ENCODE measurements at regions not wholly inside any gene's neighbourhood (a gene's known extent, or its start where the extent isn't known, plus 50 kb on each side); places are given as distances from the start of the nearest gene placed in this dataset.
"Not testable (repeated sequence)": the region's sequence is repeated elsewhere in the genome, so short reads cannot be mapped to it uniquely, and the experiment has no call there.

- Histone ChIP-seq H3K36me3 (ENCODE audit: insufficient read depth, low read length) (no peaks in the 10 kb centered on the region), H3K27me3 (ENCODE audit: insufficient read depth, low read length, poor library complexity, severe bottlenecking) (no peaks in the 10 kb centered on the region), H3K4me1 (ENCODE audit: insufficient read depth, low read length) (no peaks in the 10 kb centered on the region), H3K4me3 (ENCODE audit: low read length) (no peak overlapping the region), H3K9me3 (ENCODE audit: low read length) (no peaks in the 10 kb centered on the region), H3K27ac (ENCODE audit: low read depth, low read length) (no peak overlapping the region)
- H3K27ac Mint-ChIP-seq = no peak overlapping the region
- POLR2A ChIA-PET = no interaction called here
- no peaks in the 10 kb centered on the region for H3K4me1 Mint-ChIP-seq
- H3K9me3 Mint-ChIP-seq = peaks cover 7 to 36% (median 17%) of the 10 kb centered on the region in 5 donors
- no peaks in the 10 kb centered on the region for H3K36me3 Mint-ChIP-seq
- H3K4me3 Mint-ChIP-seq = no peak overlapping the region
- CTCF ChIA-PET = interaction anchor here (1.5 kb wide), 1 partner anchor 8 kb away, joined by 4 read pairs; no protein-coding TSS in a partner anchor
- no peaks in the 10 kb centered on the region for H3K27me3 Mint-ChIP-seq
- no peak for DNase-seq
These were observed 80.4 kb upstream of the PCSK5 start for GRCh38 chr9:75810063-75810462.

- H3K27me3 ChIP-seq (ENCODE audit: insufficient read depth, low read length, poor library complexity, severe bottlenecking) = no peaks in the 10 kb centered on the region
- ChIA-PET CTCF (no interaction called here), POLR2A (no interaction called here)
- Mint-ChIP-seq H3K27ac (no peak overlapping the region), H3K27me3 (no peaks in the 10 kb centered on the region), H3K9me3 (peaks cover 9 to 38% (median 18%) of the 10 kb centered on the region in 5 donors), H3K4me3 (no peak overlapping the region), H3K36me3 (no peaks in the 10 kb centered on the region), H3K4me1 (no peaks in the 10 kb centered on the region)
- DNase-seq = no peak
- H3K9me3 ChIP-seq (ENCODE audit: low read length) = no peaks in the 10 kb centered on the region
- H3K27ac ChIP-seq (ENCODE audit: low read depth, low read length) = no peak overlapping the region
- no peaks in the 10 kb centered on the region for H3K36me3 ChIP-seq (ENCODE audit: insufficient read depth, low read length)
- no peaks in the 10 kb centered on the region for H3K4me1 ChIP-seq (ENCODE audit: insufficient read depth, low read length)
- H3K4me3 ChIP-seq (ENCODE audit: low read length) = no peak overlapping the region
These were observed 78.8 kb upstream of the PCSK5 start for GRCh38 chr9:75811692-75812091.

GRCh38 chr9:75812141-75812540 lies 78.3 kb upstream of the PCSK5 start:
- DNase-seq = no peak
- CTCF ChIA-PET = no interaction called here
- H3K4me1 Mint-ChIP-seq = no peaks in the 10 kb centered on the region
- Histone ChIP-seq H3K27ac (ENCODE audit: low read depth, low read length) (no peak overlapping the region), H3K4me1 (ENCODE audit: insufficient read depth, low read length) (no peaks in the 10 kb centered on the region), H3K9me3 (ENCODE audit: low read length) (no peaks in the 10 kb centered on the region), H3K27me3 (ENCODE audit: insufficient read depth, low read length, poor library complexity, severe bottlenecking) (no peaks in the 10 kb centered on the region), H3K36me3 (ENCODE audit: insufficient read depth, low read length) (no peaks in the 10 kb centered on the region), H3K4me3 (ENCODE audit: low read length) (no peak overlapping the region)
- H3K9me3 Mint-ChIP-seq = peaks cover 9 to 38% (median 20%) of the 10 kb centered on the region in 5 donors
- H3K4me3 Mint-ChIP-seq = no peak overlapping the region
- no peak overlapping the region for H3K27ac Mint-ChIP-seq
- H3K27me3 Mint-ChIP-seq = no peaks in the 10 kb centered on the region
- POLR2A ChIA-PET = no interaction called here
- H3K36me3 Mint-ChIP-seq = no peaks in the 10 kb centered on the region

- Mint-ChIP-seq H3K27me3 (peaks cover 0 to 2% of the 10 kb centered on the region in 2 donors), H3K36me3 (no peaks in the 10 kb centered on the region), H3K4me1 (no peaks in the 10 kb centered on the region), H3K27ac (no peak overlapping the region), H3K9me3 (peaks cover 17 to 48% (median 30%) of the 10 kb centered on the region in 5 donors), H3K4me3 (no peak overlapping the region)
- Histone ChIP-seq H3K4me1 (ENCODE audit: insufficient read depth, low read length) (no peaks in the 10 kb centered on the region), H3K27me3 (ENCODE audit: insufficient read depth, low read length, poor library complexity, severe bottlenecking) (no peaks in the 10 kb centered on the region), H3K27ac (ENCODE audit: low read depth, low read length) (no peak overlapping the region), H3K9me3 (ENCODE audit: low read length) (no peaks in the 10 kb centered on the region), H3K36me3 (ENCODE audit: insufficient read depth, low read length) (no peaks in the 10 kb centered on the region), H3K4me3 (ENCODE audit: low read length) (no peak overlapping the region)
- ChIA-PET CTCF (no interaction called here), POLR2A (no interaction called here)
- DNase-seq = no peak
These were observed 75.8 kb upstream of the PCSK5 start for GRCh38 chr9:75814667-75815066.

GRCh38 chr9:75820471-75821115 lies 69.9 kb upstream of the PCSK5 start:
- H3K36me3 ChIP-seq (ENCODE audit: insufficient read depth, low read length); H3K4me3 ChIP-seq (ENCODE audit: low read length); H3K4me1 Mint-ChIP-seq; H3K27ac ChIP-seq (ENCODE audit: low read depth, low read length); DNase-seq; H3K4me3 Mint-ChIP-seq; CTCF ChIA-PET; H3K27me3 ChIP-seq (ENCODE audit: insufficient read depth, low read length, poor library complexity, severe bottlenecking); H3K36me3 Mint-ChIP-seq; H3K9me3 ChIP-seq (ENCODE audit: low read length); H3K27ac Mint-ChIP-seq; H3K27me3 Mint-ChIP-seq; H3K4me1 ChIP-seq (ENCODE audit: insufficient read depth, low read length); POLR2A ChIA-PET: not testable (repeated sequence)
- H3K9me3 Mint-ChIP-seq = peaks cover 10 to 22% (median 12%) of the 10 kb centered on the region in 5 donors

GRCh38 chr9:75823151-75823550 lies 67.3 kb upstream of the PCSK5 start:
- H3K36me3 Mint-ChIP-seq = no peaks in the 10 kb centered on the region
- Histone ChIP-seq H3K4me3 (ENCODE audit: low read length) (no peak overlapping the region), H3K4me1 (ENCODE audit: insufficient read depth, low read length) (no peaks in the 10 kb centered on the region), H3K9me3 (ENCODE audit: low read length) (no peaks in the 10 kb centered on the region), H3K27me3 (ENCODE audit: insufficient read depth, low read length, poor library complexity, severe bottlenecking) (no peaks in the 10 kb centered on the region), H3K36me3 (ENCODE audit: insufficient read depth, low read length) (no peaks in the 10 kb centered on the region), H3K27ac (ENCODE audit: low read depth, low read length) (no peak overlapping the region)
- no peak for DNase-seq
- POLR2A ChIA-PET = no interaction called here
- H3K4me3 Mint-ChIP-seq = no peak overlapping the region
- H3K27me3 Mint-ChIP-seq = peaks cover 5 to 7% of the 10 kb centered on the region in 2 donors
- CTCF ChIA-PET = no interaction called here
- peaks cover 2 to 8% (median 5%) of the 10 kb centered on the region in 5 donors for H3K9me3 Mint-ChIP-seq
- H3K4me1 Mint-ChIP-seq = no peaks in the 10 kb centered on the region
- H3K27ac Mint-ChIP-seq = no peak overlapping the region

GRCh38 chr9:75824816-75825568 lies 65.5 kb upstream of the PCSK5 start:
- Histone ChIP-seq H3K4me1 (ENCODE audit: insufficient read depth, low read length) (no peaks in the 10 kb centered on the region), H3K4me3 (ENCODE audit: low read length) (no peak overlapping the region), H3K36me3 (ENCODE audit: insufficient read depth, low read length) (no peaks in the 10 kb centered on the region), H3K9me3 (ENCODE audit: low read length) (no peaks in the 10 kb centered on the region), H3K27ac (ENCODE audit: low read depth, low read length) (no peak overlapping the region), H3K27me3 (ENCODE audit: insufficient read depth, low read length, poor library complexity, severe bottlenecking) (no peaks in the 10 kb centered on the region)
- CTCF ChIA-PET = no interaction called here
- H3K4me3 Mint-ChIP-seq = no peak overlapping the region
- POLR2A ChIA-PET = no interaction called here
- peaks cover 5 to 9% of the 10 kb centered on the region in 2 donors for H3K27me3 Mint-ChIP-seq
- DNase-seq = no peak
- H3K4me1 Mint-ChIP-seq = no peaks in the 10 kb centered on the region
- no peak overlapping the region for H3K27ac Mint-ChIP-seq
- H3K36me3 Mint-ChIP-seq = no peaks in the 10 kb centered on the region
- H3K9me3 Mint-ChIP-seq = peaks cover 0 to 4% (median 2%) of the 10 kb centered on the region in 5 donors

GRCh38 chr9:75826314-75826713 lies 64.2 kb upstream of the PCSK5 start:
- H3K36me3 Mint-ChIP-seq = no peaks in the 10 kb centered on the region
- no peaks in the 10 kb centered on the region for H3K4me1 Mint-ChIP-seq
- H3K27me3 Mint-ChIP-seq = peaks cover 5 to 9% of the 10 kb centered on the region in 2 donors
- no peaks in the 10 kb centered on the region for H3K9me3 ChIP-seq (ENCODE audit: low read length)
- DNase-seq = no peak
- H3K27ac Mint-ChIP-seq = no peak overlapping the region
- no peak overlapping the region for H3K4me3 ChIP-seq (ENCODE audit: low read length)
- H3K27me3 ChIP-seq (ENCODE audit: insufficient read depth, low read length, poor library complexity, severe bottlenecking) = no peaks in the 10 kb centered on the region
- ChIA-PET CTCF (no interaction called here), POLR2A (no interaction called here)
- no peaks in the 10 kb centered on the region for H3K36me3 ChIP-seq (ENCODE audit: insufficient read depth, low read length)
- no peak overlapping the region for H3K27ac ChIP-seq (ENCODE audit: low read depth, low read length)
- no peaks in the 10 kb centered on the region for H3K4me1 ChIP-seq (ENCODE audit: insufficient read depth, low read length)
- no peak overlapping the region for H3K4me3 Mint-ChIP-seq
- H3K9me3 Mint-ChIP-seq = peaks cover 0 to 4% (median 3%) of the 10 kb centered on the region in 5 donors
